ENCODE measurements at regions not wholly inside any gene's neighbourhood (a gene's known extent, or its start where the extent isn't known, plus 50 kb on each side); places are given as distances from the start of the nearest gene placed in this dataset.
"Not testable (repeated sequence)": the region's sequence is repeated elsewhere in the genome, so short reads cannot be mapped to it uniquely, and the experiment has no call there.

DNA sequence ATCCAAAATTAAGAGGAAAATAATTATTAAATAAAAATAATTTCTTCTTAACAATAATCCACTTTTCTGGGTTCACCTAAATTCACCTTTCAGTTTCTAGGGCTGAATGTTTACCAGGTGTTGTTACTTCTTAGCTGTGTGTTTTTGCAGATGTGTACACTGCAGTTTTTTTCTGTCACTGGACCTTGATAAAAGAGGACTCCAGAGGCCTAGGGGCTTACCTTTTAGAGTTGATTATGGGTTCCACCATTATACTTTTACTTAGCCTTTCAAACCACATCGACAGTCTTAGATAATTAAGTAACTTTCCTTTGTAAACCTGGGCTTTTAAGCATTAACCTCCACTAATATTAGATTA, 766.5 kb downstream of the BCKDHB start:
- H3K27ac ChIP-seq, result no peak overlapping the region
- TF ChIP-seq, protein P1, sequence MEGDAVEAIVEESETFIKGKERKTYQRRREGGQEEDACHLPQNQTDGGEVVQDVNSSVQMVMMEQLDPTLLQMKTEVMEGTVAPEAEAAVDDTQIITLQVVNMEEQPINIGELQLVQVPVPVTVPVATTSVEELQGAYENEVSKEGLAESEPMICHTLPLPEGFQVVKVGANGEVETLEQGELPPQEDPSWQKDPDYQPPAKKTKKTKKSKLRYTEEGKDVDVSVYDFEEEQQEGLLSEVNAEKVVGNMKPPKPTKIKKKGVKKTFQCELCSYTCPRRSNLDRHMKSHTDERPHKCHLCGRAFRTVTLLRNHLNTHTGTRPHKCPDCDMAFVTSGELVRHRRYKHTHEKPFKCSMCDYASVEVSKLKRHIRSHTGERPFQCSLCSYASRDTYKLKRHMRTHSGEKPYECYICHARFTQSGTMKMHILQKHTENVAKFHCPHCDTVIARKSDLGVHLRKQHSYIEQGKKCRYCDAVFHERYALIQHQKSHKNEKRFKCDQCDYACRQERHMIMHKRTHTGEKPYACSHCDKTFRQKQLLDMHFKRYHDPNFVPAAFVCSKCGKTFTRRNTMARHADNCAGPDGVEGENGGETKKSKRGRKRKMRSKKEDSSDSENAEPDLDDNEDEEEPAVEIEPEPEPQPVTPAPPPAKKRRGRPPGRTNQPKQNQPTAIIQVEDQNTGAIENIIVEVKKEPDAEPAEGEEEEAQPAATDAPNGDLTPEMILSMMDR (IDR thresholded peaks at IDR 0.05), result no peak
- no peak for TF ChIP-seq ZFX (IDR thresholded peaks at IDR 0.05; ENCODE audit: borderline replicate concordance)

DNA sequence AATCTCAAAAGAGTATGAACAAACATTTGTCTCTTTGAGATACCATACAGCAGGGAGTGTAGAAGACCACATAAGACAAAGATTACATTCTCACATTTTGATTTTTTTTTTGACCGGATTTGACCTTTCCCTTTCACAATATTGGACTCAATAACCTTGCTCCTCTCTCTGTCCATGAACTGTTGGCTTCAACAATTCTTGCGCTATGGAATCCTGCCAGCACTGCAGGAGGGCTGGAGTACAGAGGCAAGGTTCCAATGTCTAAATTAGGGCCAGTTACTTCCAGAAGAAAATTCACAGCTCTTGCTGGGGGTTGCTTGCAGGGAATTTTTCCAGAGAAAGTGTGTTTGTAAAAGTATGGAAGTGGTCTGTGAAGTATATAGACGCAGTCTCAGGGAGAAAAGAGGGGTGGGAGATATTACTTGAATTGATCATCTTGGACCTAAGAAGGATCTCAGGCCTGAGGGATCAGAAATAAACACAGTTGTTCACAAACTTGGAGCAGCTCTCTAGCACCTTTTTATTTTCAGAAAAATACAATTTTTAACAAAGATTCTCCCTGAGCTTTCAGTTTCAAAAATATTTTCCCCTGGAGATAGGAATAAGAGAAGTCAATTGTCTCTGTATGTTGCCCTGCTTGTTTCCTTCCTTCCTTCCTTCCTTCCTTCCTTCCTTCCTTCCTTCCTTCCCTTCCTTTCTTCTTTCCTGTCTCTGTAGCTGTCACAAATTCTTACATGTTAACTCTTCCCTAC, 765.9 kb downstream of the BCKDHB start:
- H3K27ac ChIP-seq, result no peak overlapping the region
- TF ChIP-seq ZFX (IDR thresholded peaks at IDR 0.05; ENCODE audit: borderline replicate concordance), result no peak

DNA sequence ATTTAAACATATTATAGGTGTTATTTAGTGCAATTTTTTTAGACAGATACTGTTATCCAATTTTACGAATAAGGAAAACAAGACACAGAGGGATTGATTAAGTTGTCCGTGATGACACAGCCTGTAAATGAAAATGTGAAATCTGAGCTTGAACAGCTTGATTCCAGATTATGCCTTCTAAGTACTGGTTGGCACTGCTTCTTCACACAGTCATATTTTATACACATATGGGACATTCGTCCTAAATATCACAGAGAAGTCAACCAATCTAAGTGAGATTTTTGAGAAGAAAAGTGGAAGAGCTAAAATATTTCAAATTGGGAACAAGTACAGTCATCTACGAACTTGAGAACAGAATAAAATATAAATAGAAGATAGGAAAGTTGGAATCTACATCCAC, 756.3 kb downstream of the BCKDHB start:
- H3K27ac ChIP-seq, result no peak overlapping the region

GRCh38 chr6:80860107-80860506, 753.6 kb downstream of the BCKDHB start:
- no peak for TF ChIP-seq ZFX (IDR thresholded peaks at IDR 0.05; ENCODE audit: borderline replicate concordance)
- TF ChIP-seq, protein P1 (IDR thresholded peaks at IDR 0.05), result no peak
- H3K27ac ChIP-seq, result no peak overlapping the region

More for the DNA sequence above, 756.3 kb downstream of the BCKDHB start:
- TF ChIP-seq, protein P1 (IDR thresholded peaks at IDR 0.05), result no peak
- TF ChIP-seq ZFX (IDR thresholded peaks at IDR 0.05; ENCODE audit: borderline replicate concordance), result no peak

- H3K27ac ChIP-seq, result not testable (repeated sequence)
These were observed 741.5 kb downstream of the BCKDHB start for GRCh38 chr6:80847973-80848372.

- no peak overlapping the region for H3K27ac ChIP-seq
These were observed 725.9 kb downstream of the BCKDHB start for GRCh38 chr6:80832337-80832736.

GRCh38 chr6:80793411-80793810, 686.9 kb downstream of the BCKDHB start:
- no peak for TF ChIP-seq ZFX (IDR thresholded peaks at IDR 0.05; ENCODE audit: borderline replicate concordance)
- TF ChIP-seq, protein P1 (IDR thresholded peaks at IDR 0.05), result no peak
- H3K27ac ChIP-seq, result no peak overlapping the region

More at GRCh38 chr6:80832337-80832736, 725.9 kb downstream of the BCKDHB start:
- no peak for TF ChIP-seq ZFX (IDR thresholded peaks at IDR 0.05; ENCODE audit: borderline replicate concordance)

GRCh38 chr6:80792151-80792550, 685.7 kb downstream of the BCKDHB start:
- TF ChIP-seq, protein P1 (IDR thresholded peaks at IDR 0.05), result no peak
- TF ChIP-seq ZFX (IDR thresholded peaks at IDR 0.05; ENCODE audit: borderline replicate concordance), result no peak
- H3K27ac ChIP-seq, result no peak overlapping the region

- TF ChIP-seq, protein P1 (IDR thresholded peaks at IDR 0.05), result no peak
- H3K27ac ChIP-seq, result no peak overlapping the region
These were observed 683.6 kb downstream of the BCKDHB start for GRCh38 chr6:80789912-80790570.

- H3K27ac ChIP-seq, result not testable (repeated sequence)
These were observed 676.8 kb downstream of the BCKDHB start for GRCh38 chr6:80783271-80783670.

Measured in 22Rv1 (cell line).